Gastroesophageal sphincter (tissue), 4 donors: ENCODE measurements at regions not wholly inside any gene's neighbourhood (a gene's known extent, or its start where the extent isn't known, plus 50 kb on each side); places are given as distances from the start of the nearest gene placed in this dataset.

Source experiments
- ATAC-seq: fragments of 150-250 bp; one replicate; pipeline ENCODE4 v1.9.1; 2016; ENCODE audit warnings: mild to moderate bottlenecking, moderate library complexity
- H3K27ac ChIP-seq, 4 donors: fragments of 200-600 bp; sonication (generic) in 3 of 4; 1 replicate in 3 of 4; 2 replicates in 1 of 4; pipeline ENCODE4 v1.5.1; 2016 to 2019
- H3K27me3 ChIP-seq: fragments of 200-600 bp; sonication (generic); one replicate; pipeline ENCODE4 v1.5.1; 2019
- H3K36me3 ChIP-seq, 2 donors: fragments of 200-600 bp; sonication (generic); one replicate each; pipeline ENCODE4 v1.5.1; 2019; ENCODE audit warnings: control low read depth in 1 of 2
- H3K4me1 ChIP-seq, 3 donors: fragments of 200-600 bp; sonication (generic); 1 replicate in 2 of 3; 2 replicates in 1 of 3; pipeline ENCODE4 v1.5.1; 2016 to 2019; ENCODE audit warnings: control low read depth in 2 of 3
- H3K4me3 ChIP-seq, 2 donors: fragments of 200-600 bp; sonication (generic); one replicate each; pipeline ENCODE4 v1.5.1; 2019; ENCODE audit warnings: mild to moderate bottlenecking in 1 of 2, moderate library complexity in 1 of 2
- H3K9me3 ChIP-seq, 3 donors: fragments of 200-600 bp; sonication (generic); one replicate each; pipeline ENCODE4 v1.5.1; 2017 to 2019; ENCODE audit warnings: control low read depth in 2 of 3
- EP300 ChIP-seq: sonication (generic); formaldehyde crosslinking; IDR thresholded peaks from one replicate; pipeline ENCODE4 v1.6.1; 2017; ENCODE audit warnings: antibody characterized with exemption, mild to moderate bottlenecking
- POLR2A ChIP-seq, 2 donors: fragments of 450-650 bp; IDR thresholded peaks; one replicate each; pipeline ENCODE4 v1.6.1; 2017; ENCODE audit warnings: antibody characterized with exemption in 2 of 2, mild to moderate bottlenecking in 2 of 2, moderate library complexity in 1 of 2
- POLR2AphosphoS5 ChIP-seq: sonication (generic); formaldehyde crosslinking; IDR thresholded peaks from one replicate; pipeline ENCODE4 v1.6.1; 2017; ENCODE audit warnings: antibody characterized with exemption
- WGBS, 2 donors: methylation state at CpG; one replicate each; pipeline ENCODE4 v1.1.5; 2018; ENCODE audit warnings: low coverage in 1 of 2; 5-methylcytosine and 5-hydroxymethylcytosine counted together
- TF ChIP-seq, protein P1 (sequence below), 4 experiments: fragments of 200-600 bp in 2 of 4; fragments of 450-650 bp in 2 of 4; sonication (generic) in 1 of 4; IDR thresholded peaks; one replicate each; pipeline ENCODE4 v1.5.1; 2017 to 2019; ENCODE audit warnings: antibody characterized with exemption in 4 of 4, mild to moderate bottlenecking in 2 of 4, moderate library complexity in 2 of 4

DNA sequence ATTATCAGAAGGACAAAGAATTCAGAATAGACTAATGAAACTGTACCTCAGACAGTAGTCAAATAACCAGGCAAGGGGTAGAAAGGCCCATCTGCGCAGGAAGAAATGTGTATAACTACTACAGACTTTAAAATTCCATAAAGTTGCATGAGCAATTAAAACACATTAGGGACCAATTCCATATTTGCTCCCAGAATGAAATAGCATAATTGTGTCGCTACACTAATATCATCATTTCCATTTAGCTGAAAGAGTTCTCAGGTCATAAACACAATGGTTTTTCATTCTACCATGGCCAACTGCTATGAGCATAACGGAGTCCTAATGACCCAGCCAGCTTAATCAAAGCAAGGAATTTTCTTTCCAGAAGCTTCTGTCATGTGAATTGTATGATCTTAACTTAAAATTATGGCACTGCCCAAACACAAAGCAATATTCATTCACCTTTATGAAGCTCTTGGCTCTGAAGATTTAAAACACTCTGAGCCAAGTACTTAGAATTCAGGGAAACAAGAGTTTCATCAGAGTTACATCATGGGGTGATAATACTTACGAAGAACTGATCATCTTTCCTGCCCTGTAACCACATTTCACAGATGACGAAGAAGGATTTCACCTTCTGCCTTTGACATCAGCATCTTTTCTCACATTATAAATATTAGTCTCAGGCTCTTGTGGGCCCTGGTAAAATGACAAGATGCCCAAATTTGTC, 98.1 kb upstream of the DOCK1 start:
- Histone ChIP-seq H3K4me1 (no peaks in the 10 kb centered on the region), H3K4me3 (no peak overlapping the region), H3K36me3 (no peaks in the 10 kb centered on the region), H3K9me3 (peaks cover 0 to 18% (median 0%) of the 10 kb centered on the region in 3 donors), H3K27me3 (no peaks in the 10 kb centered on the region), H3K27ac (no peak overlapping the region)
- TF ChIP-seq EP300 (no peak), POLR2AphosphoS5 (no peak), POLR2A (IDR thresholded peaks at IDR 0.05) (no peak)
- TF ChIP-seq, protein P1, sequence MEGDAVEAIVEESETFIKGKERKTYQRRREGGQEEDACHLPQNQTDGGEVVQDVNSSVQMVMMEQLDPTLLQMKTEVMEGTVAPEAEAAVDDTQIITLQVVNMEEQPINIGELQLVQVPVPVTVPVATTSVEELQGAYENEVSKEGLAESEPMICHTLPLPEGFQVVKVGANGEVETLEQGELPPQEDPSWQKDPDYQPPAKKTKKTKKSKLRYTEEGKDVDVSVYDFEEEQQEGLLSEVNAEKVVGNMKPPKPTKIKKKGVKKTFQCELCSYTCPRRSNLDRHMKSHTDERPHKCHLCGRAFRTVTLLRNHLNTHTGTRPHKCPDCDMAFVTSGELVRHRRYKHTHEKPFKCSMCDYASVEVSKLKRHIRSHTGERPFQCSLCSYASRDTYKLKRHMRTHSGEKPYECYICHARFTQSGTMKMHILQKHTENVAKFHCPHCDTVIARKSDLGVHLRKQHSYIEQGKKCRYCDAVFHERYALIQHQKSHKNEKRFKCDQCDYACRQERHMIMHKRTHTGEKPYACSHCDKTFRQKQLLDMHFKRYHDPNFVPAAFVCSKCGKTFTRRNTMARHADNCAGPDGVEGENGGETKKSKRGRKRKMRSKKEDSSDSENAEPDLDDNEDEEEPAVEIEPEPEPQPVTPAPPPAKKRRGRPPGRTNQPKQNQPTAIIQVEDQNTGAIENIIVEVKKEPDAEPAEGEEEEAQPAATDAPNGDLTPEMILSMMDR (IDR thresholded peaks at IDR 0.05) = no peak
- 68 to 77% methylated on average over 5 of the region's 5 CpGs for WGBS, 2 donors
- ATAC-seq = no peak

DNA sequence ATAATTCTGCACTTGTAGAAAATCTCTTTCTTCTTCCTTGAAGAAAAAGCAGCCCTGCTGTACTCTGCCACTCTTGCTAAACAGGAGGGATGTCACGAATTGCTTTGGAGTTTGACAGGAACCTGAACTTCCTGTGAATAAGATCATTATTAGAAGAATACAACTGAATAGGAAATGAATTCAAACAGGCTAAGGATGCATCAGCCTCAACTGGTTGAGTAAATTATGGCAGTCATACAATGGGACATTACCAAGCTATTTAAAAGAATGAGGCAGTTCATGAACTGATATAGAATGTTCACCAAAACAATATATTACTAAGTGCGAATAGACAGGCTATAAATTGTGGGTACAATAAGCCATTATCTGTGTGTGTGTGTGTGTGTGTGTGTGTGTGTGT, 97.1 kb upstream of the DOCK1 start:
- no peak overlapping the region for H3K27ac ChIP-seq
- no peak overlapping the region for H3K4me3 ChIP-seq
- H3K9me3 ChIP-seq = peaks cover 0 to 18% (median 0%) of the 10 kb centered on the region in 3 donors
- no peak for ATAC-seq
- WGBS, 2 donors = 20 to 75% methylated on average over 1 to 2 of the region's 2 CpGs
- H3K27me3 ChIP-seq = no peaks in the 10 kb centered on the region
- H3K4me1 ChIP-seq = no peaks in the 10 kb centered on the region
- TF ChIP-seq, protein P1 (IDR thresholded peaks at IDR 0.05) = no peak
- TF ChIP-seq EP300 = no peak
- no peak for TF ChIP-seq POLR2A (IDR thresholded peaks at IDR 0.05)
- no peak for TF ChIP-seq POLR2AphosphoS5
- no peaks in the 10 kb centered on the region for H3K36me3 ChIP-seq

DNA sequence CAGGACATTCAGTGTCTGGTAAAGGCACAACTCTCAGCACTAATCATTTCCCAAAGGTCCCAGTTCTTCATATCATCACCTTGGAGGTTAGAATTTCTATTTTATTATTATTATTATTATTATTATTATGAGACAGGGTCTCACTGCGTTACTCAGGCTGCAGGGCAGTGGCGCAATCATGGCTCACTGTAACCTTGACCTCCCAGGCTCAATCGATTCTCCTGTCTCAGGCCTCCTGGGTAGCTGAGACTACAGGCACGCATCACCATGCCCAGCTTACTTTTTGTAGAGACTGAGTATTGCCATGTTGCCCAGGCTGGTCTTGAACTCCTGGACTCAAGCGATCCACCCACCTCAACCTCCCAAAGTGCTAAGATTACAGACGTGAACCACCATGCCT, 91.8 kb upstream of the DOCK1 start:
- H3K27me3 ChIP-seq = peaks cover 9% of the 10 kb centered on the region
- no peaks in the 10 kb centered on the region for H3K4me1 ChIP-seq
- no peak for ATAC-seq
- no peak overlapping the region for H3K4me3 ChIP-seq
- H3K9me3 ChIP-seq = peaks cover 0 to 18% (median 0%) of the 10 kb centered on the region in 3 donors
- WGBS, 2 donors = 91% methylated on average over 4 of the region's 6 CpGs; no CpG with 5 or more reads in 1 of the 2 donors
- no peak for TF ChIP-seq EP300
- no peak for TF ChIP-seq POLR2A (IDR thresholded peaks at IDR 0.05)
- TF ChIP-seq, protein P1 (IDR thresholded peaks at IDR 0.05) = no peak
- TF ChIP-seq POLR2AphosphoS5 = no peak
- H3K27ac ChIP-seq = no peak overlapping the region
- H3K36me3 ChIP-seq = no peaks in the 10 kb centered on the region

DNA sequence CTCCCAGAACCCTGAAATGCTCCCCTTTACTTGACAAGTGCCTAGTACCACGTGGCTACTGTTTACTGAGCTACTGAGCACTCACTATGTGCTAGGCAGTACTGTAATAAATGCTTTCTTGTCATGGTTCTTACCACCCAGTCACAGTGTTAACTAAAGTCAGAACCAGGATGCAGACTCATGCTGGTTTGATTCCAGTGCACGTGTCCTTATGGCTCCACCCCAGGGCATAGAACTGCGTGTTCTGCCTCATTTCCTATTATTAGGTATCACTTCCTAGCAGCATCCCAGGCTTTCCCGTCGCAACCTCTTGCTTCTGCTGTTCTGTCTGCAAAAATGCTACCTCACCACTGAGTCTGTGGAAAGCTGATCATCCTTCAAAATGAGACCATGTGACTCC, 71.7 kb upstream of the DOCK1 start:
- no peak overlapping the region for H3K4me3 ChIP-seq
- H3K9me3 ChIP-seq = peaks cover 0 to 3% (median 0%) of the 10 kb centered on the region in 3 donors
- H3K36me3 ChIP-seq = no peaks in the 10 kb centered on the region
- no peaks in the 10 kb centered on the region for H3K27me3 ChIP-seq
- no peak for ATAC-seq
- TF ChIP-seq EP300 = no peak
- no peak for TF ChIP-seq POLR2AphosphoS5
- TF ChIP-seq POLR2A (IDR thresholded peaks at IDR 0.05) = no peak
- TF ChIP-seq, protein P1 (IDR thresholded peaks at IDR 0.05) = no peak
- 60 to 67% methylated on average over 3 to 5 of the region's 5 CpGs for WGBS, 2 donors
- H3K4me1 ChIP-seq = no peaks in the 10 kb centered on the region
- H3K27ac ChIP-seq = no peak overlapping the region

DNA sequence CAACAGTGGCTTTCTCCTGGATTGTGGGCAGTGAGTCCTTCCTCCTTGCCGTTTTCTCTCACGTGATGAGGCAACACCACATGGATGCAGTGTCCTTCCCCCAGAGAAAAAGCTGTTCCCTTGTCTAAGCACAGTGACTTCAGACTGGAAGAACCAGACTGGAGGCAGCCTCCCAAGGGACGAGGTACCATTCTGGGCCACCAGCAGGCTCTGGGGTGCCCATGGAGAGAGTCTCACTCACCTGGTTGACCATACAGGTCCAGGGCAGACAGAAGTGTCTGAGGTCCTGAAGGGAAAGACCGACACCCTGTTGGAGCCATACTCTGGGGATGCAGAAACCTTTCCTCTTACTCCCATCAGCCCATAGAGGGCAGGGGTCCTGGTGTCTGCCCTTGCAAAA, 69.2 kb upstream of the DOCK1 start:
- ATAC-seq = no peak
- Histone ChIP-seq H3K27ac (no peak overlapping the region), H3K36me3 (no peaks in the 10 kb centered on the region), H3K4me1 (no peaks in the 10 kb centered on the region), H3K9me3 (no peaks in the 10 kb centered on the region), H3K4me3 (no peak overlapping the region), H3K27me3 (no peaks in the 10 kb centered on the region)
- WGBS, 2 donors = no CpG with 5 or more reads among the region's 4 CpGs
- TF ChIP-seq, protein P1 (IDR thresholded peaks at IDR 0.05) = no peak
- TF ChIP-seq POLR2A (IDR thresholded peaks at IDR 0.05) (no peak), EP300 (no peak), POLR2AphosphoS5 (no peak)
